Stimulated activated CD8-positive, alpha-beta memory T cell treated with anti-CD3 and anti-CD28 coated beads, Interleukin-7, amount 100 ng/mL, for 48 hours (primary cell): ENCODE measurements at regions not wholly inside any gene's neighbourhood (a gene's known extent, or its start where the extent isn't known, plus 50 kb on each side); places are given as distances from the start of the nearest gene placed in this dataset.

Experiments used
- DNase-seq, 2 donors: peaks; one replicate each; pipeline ENCODE4 v3.0.0-alpha.2; 2020; ENCODE audit warnings: low read depth in 1 of 2; ENCODE audit errors: extremely low read depth in 1 of 2

- no peak for DNase-seq
Observed at GRCh38 chr1:56235909-56236510, 343.4 kb downstream of the PLPP3 start.

GRCh38 chr1:56229186-56229585 is 350.2 kb downstream of the PLPP3 start:
- no peak for DNase-seq

GRCh38 chr1:56227886-56228285 is 351.5 kb downstream of the PLPP3 start:
- DNase-seq, result no peak

- no peak for DNase-seq
Observed at GRCh38 chr1:56227401-56227800, 352.0 kb downstream of the PLPP3 start.

- DNase-seq, result no peak
Observed at GRCh38 chr1:56225964-56226815, 353.2 kb downstream of the PLPP3 start.

- DNase-seq, result no peak
Observed at GRCh38 chr1:56223968-56224367, 355.4 kb downstream of the PLPP3 start.

GRCh38 chr1:56222914-56223540 is 356.3 kb downstream of the PLPP3 start:
- no peak for DNase-seq

- no peak for DNase-seq
Observed at GRCh38 chr1:56220021-56220420, 359.3 kb downstream of the PLPP3 start.

- no peak for DNase-seq
Observed at GRCh38 chr1:56218023-56218422, 361.3 kb downstream of the PLPP3 start.

- DNase-seq, result no peak
Observed at GRCh38 chr1:56216218-56216617, 363.1 kb downstream of the PLPP3 start.

GRCh38 chr1:56215771-56216170 is 363.6 kb downstream of the PLPP3 start:
- DNase-seq, result no peak

GRCh38 chr1:56215086-56215485 is 364.3 kb downstream of the PLPP3 start:
- DNase-seq, result no peak

- no peak for DNase-seq
Observed at GRCh38 chr1:56213068-56213467, 366.3 kb downstream of the PLPP3 start.

- no peak for DNase-seq
Observed at GRCh38 chr1:56212143-56212542, 367.2 kb downstream of the PLPP3 start.

GRCh38 chr1:56206391-56206790 is 373.0 kb downstream of the PLPP3 start:
- no peak for DNase-seq

- DNase-seq, result no peak
Observed at GRCh38 chr1:56204206-56204605, 375.2 kb downstream of the PLPP3 start.

- no peak for DNase-seq
Observed at GRCh38 chr1:56202796-56203492, 376.4 kb downstream of the PLPP3 start.

- DNase-seq, result no peak
Observed at GRCh38 chr1:56202186-56202585, 377.2 kb downstream of the PLPP3 start.

GRCh38 chr1:56200896-56201295 is 378.5 kb downstream of the PLPP3 start:
- DNase-seq, result no peak

GRCh38 chr1:56200442-56200841 is 378.9 kb downstream of the PLPP3 start:
- DNase-seq, result no peak

- DNase-seq, result no peak
Observed at GRCh38 chr1:56199956-56200355, 379.4 kb downstream of the PLPP3 start.
